ENCODE measurements at regions not wholly inside any gene's neighbourhood (a gene's known extent, or its start where the extent isn't known, plus 50 kb on each side); places are given as distances from the start of the nearest gene placed in this dataset.

DNA sequence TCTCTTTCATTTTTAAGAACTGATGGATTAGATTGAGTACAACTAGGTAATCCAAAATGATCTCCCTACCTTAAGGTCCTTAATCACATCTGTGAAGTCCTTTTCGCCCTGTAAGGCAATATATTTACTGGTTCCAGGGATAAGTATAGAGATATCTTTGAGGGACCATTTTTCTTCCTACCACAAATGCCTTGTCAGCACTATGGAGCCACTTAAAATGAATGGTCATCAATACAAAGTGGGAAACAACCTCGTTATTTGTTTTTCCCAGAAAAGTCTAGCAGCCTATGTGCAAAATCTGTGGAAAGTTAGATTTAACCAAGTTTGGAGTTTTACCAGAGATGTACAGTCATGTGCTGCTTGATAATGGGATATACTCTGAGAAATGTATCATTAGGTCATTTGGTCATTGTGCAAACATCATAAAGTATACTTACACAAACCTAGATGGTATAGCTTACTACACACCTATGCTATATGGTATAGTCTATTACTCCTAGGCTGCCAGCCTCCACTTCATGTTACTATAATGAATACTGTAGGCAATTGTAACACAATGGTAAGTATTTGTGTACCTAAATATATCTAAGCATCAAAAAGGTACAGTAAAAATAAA, 366.2 kb upstream of the TMEM229A start:
- no peaks in the 10 kb centered on the region for H3K79me2 ChIP-seq (ENCODE audit: low read depth)
- DNase-seq (ENCODE audit: low spot score), result no peak
- no peaks in the 10 kb centered on the region for H3K9me3 ChIP-seq (ENCODE audit: low read depth)
- H3K27me3 ChIP-seq, result no peaks in the 10 kb centered on the region
- no peaks in the 10 kb centered on the region for H3K4me1 ChIP-seq
- no peak overlapping the region for H3K27ac ChIP-seq
- no peak overlapping the region for H3K4me2 ChIP-seq
- no peaks in the 10 kb centered on the region for H3F3A ChIP-seq (ENCODE audit: low read depth)
- no peak overlapping the region for H3K9ac ChIP-seq
- Mint-ChIP-seq H3K9me3 (no peaks in the 10 kb centered on the region), H3K4me3 (no peak overlapping the region), H3K36me3 (no peaks in the 10 kb centered on the region), H3K4me1 (no peaks in the 10 kb centered on the region), H3K27ac (no peak overlapping the region), H3K27me3 (ENCODE audit: insufficient read depth, low read depth) (no peaks in the 10 kb centered on the region)
- TF ChIP-seq EZH2phosphoT487 (IDR thresholded peaks at IDR 0.05) (no peak), EZH2 (IDR thresholded peaks at IDR 0.05) (no peak)
- TF ChIP-seq, protein P1, sequence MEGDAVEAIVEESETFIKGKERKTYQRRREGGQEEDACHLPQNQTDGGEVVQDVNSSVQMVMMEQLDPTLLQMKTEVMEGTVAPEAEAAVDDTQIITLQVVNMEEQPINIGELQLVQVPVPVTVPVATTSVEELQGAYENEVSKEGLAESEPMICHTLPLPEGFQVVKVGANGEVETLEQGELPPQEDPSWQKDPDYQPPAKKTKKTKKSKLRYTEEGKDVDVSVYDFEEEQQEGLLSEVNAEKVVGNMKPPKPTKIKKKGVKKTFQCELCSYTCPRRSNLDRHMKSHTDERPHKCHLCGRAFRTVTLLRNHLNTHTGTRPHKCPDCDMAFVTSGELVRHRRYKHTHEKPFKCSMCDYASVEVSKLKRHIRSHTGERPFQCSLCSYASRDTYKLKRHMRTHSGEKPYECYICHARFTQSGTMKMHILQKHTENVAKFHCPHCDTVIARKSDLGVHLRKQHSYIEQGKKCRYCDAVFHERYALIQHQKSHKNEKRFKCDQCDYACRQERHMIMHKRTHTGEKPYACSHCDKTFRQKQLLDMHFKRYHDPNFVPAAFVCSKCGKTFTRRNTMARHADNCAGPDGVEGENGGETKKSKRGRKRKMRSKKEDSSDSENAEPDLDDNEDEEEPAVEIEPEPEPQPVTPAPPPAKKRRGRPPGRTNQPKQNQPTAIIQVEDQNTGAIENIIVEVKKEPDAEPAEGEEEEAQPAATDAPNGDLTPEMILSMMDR (IDR thresholded peaks at IDR 0.05), result no peak
- H3K36me3 ChIP-seq, result no peaks in the 10 kb centered on the region
- no peaks in the 10 kb centered on the region for H4K20me1 ChIP-seq (ENCODE audit: low read depth)
- H2AFZ ChIP-seq (replicated peaks), result no peak overlapping the region
- H3K4me3 ChIP-seq, result no peak overlapping the region

DNA sequence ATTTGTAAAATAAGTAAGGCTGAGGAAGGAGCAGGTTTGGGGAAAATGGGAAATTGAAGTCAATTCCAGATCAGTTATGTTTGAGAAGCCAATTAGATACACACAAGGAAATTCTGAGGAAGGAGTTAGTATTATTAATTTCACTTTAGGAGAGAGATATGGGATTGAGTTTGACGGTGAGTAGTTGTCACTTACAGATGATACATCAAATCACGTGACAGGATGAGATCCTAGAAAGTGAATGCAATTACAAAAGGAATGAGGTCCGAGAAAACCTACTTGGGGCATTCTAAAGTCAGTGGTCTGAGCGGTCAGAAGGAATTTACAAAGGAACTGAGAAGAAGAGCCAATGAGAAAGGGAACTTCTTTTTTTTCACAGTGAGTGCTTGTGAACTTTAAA, 364.3 kb upstream of the TMEM229A start:
- no peak for DNase-seq (ENCODE audit: low spot score)
- H3K36me3 ChIP-seq, result no peaks in the 10 kb centered on the region
- no peaks in the 10 kb centered on the region for H4K20me1 ChIP-seq (ENCODE audit: low read depth)
- H3K4me3 ChIP-seq, result no peak overlapping the region
- Mint-ChIP-seq H3K27me3 (ENCODE audit: insufficient read depth, low read depth) (no peaks in the 10 kb centered on the region), H3K27ac (no peak overlapping the region), H3K4me1 (no peaks in the 10 kb centered on the region), H3K9me3 (no peaks in the 10 kb centered on the region), H3K4me3 (no peak overlapping the region), H3K36me3 (no peaks in the 10 kb centered on the region)
- H3K4me2 ChIP-seq, result no peak overlapping the region
- H3K79me2 ChIP-seq (ENCODE audit: low read depth), result no peaks in the 10 kb centered on the region
- no peak overlapping the region for H3K27ac ChIP-seq
- no peak overlapping the region for H3K9ac ChIP-seq
- no peaks in the 10 kb centered on the region for H3K4me1 ChIP-seq
- H3F3A ChIP-seq (ENCODE audit: low read depth), result no peaks in the 10 kb centered on the region
- no peak overlapping the region for H2AFZ ChIP-seq (replicated peaks)
- H3K27me3 ChIP-seq, result no peaks in the 10 kb centered on the region
- TF ChIP-seq, protein P1 (IDR thresholded peaks at IDR 0.05), result no peak
- no peak for TF ChIP-seq EZH2 (IDR thresholded peaks at IDR 0.05)
- no peak for TF ChIP-seq EZH2phosphoT487 (IDR thresholded peaks at IDR 0.05)
- no peaks in the 10 kb centered on the region for H3K9me3 ChIP-seq (ENCODE audit: low read depth)

DNA sequence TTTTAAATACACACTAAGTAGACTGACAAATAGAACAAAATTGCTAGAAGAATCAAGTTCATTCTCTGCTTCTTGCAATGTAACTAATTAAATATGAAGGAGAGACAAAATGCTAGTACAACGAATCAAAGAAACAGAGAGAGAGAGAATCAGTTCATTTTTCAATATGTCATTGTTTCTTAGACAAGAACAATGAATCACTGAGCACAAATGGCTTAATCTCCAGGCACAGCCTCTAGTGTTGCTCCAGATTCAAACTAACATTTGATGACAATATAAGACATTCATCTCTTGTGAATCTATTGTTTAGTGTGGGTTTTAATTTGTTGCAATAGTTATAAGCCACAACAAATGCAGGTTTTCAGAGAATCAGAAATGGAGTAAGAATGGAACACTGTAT, 357.4 kb upstream of the TMEM229A start:
- H3K36me3 Mint-ChIP-seq, result no peaks in the 10 kb centered on the region
- H3K4me2 ChIP-seq, result no peak overlapping the region
- no peaks in the 10 kb centered on the region for H3F3A ChIP-seq (ENCODE audit: low read depth)
- no peak overlapping the region for H2AFZ ChIP-seq (replicated peaks)
- H3K4me1 Mint-ChIP-seq, result no peaks in the 10 kb centered on the region
- no peak overlapping the region for H3K4me3 ChIP-seq
- H3K9me3 Mint-ChIP-seq, result no peaks in the 10 kb centered on the region
- H3K27ac ChIP-seq, result no peak overlapping the region
- H3K27ac Mint-ChIP-seq, result no peak overlapping the region
- no peak overlapping the region for H3K4me3 Mint-ChIP-seq
- no peaks in the 10 kb centered on the region for H3K36me3 ChIP-seq
- H3K27me3 ChIP-seq, result no peaks in the 10 kb centered on the region
- no peaks in the 10 kb centered on the region for H3K9me3 ChIP-seq (ENCODE audit: low read depth)
- no peaks in the 10 kb centered on the region for H3K27me3 Mint-ChIP-seq (ENCODE audit: insufficient read depth, low read depth)
- H4K20me1 ChIP-seq (ENCODE audit: low read depth), result no peaks in the 10 kb centered on the region
- no peak overlapping the region for H3K9ac ChIP-seq
- no peaks in the 10 kb centered on the region for H3K79me2 ChIP-seq (ENCODE audit: low read depth)
- H3K4me1 ChIP-seq, result no peaks in the 10 kb centered on the region
- TF ChIP-seq EZH2phosphoT487 (IDR thresholded peaks at IDR 0.05) (no peak), EZH2 (IDR thresholded peaks at IDR 0.05) (no peak)
- TF ChIP-seq, protein P1 (IDR thresholded peaks at IDR 0.05), result no peak
- no peak for DNase-seq (ENCODE audit: low spot score)
